ENCODE measurements at regions not wholly inside any gene's neighbourhood (a gene's known extent, or its start where the extent isn't known, plus 50 kb on each side); places are given as distances from the start of the nearest gene placed in this dataset.

- Histone ChIP-seq H3K36me3 (no peaks in the 10 kb centered on the region), H3K4me3 (no peak overlapping the region), H3K9me3 (replicated peaks in 1 of 11) (peaks cover 0 to 5% (median 0%) of the 10 kb centered on the region in 11 experiments; a peak in 4 of 22 replicates), H3K9ac (no peak overlapping the region), H4K20me1 (no peaks in the 10 kb centered on the region), H3K27me3 (no peaks in the 10 kb centered on the region), H3K4me2 (no peak overlapping the region), H3K4me1 (no peaks in the 10 kb centered on the region), H3K27ac (no peak overlapping the region)
- TF ChIP-seq Cebpa-rat (IDR thresholded peaks at IDR 0.05) = no peak
Measured at GRCh38 chr13:33467556-33467955, 182.0 kb upstream of the STARD13 start.

GRCh38 chr13:33471204-33471603 lies 185.6 kb upstream of the STARD13 start:
- Histone ChIP-seq H3K27me3 (no peaks in the 10 kb centered on the region), H3K9me3 (replicated peaks in 1 of 11) (peaks cover 0 to 22% (median under 1%) of the 10 kb centered on the region in 11 experiments; a peak in 7 of 22 replicates), H3K27ac (no peak overlapping the region), H4K20me1 (no peaks in the 10 kb centered on the region), H3K36me3 (no peaks in the 10 kb centered on the region), H3K4me1 (no peaks in the 10 kb centered on the region), H3K4me3 (no peak overlapping the region), H3K4me2 (no peak overlapping the region), H3K9ac (no peak overlapping the region)
- no peak for TF ChIP-seq Cebpa-rat (IDR thresholded peaks at IDR 0.05)

- Histone ChIP-seq H3K9ac (no peak overlapping the region), H3K36me3 (peaks cover 0 to 6% (median 0%) of the 10 kb centered on the region in 11 experiments; a peak in 2 of 22 replicates), H3K4me1 (no peaks in the 10 kb centered on the region), H4K20me1 (no peaks in the 10 kb centered on the region), H3K27me3 (no peaks in the 10 kb centered on the region), H3K9me3 (replicated peaks in 1 of 11) (peaks cover 11 to 35% (median 13%) of the 10 kb centered on the region in 11 experiments), H3K4me3 (no peak overlapping the region), H3K27ac (no peak overlapping the region), H3K4me2 (no peak overlapping the region)
- TF ChIP-seq Cebpa-rat (IDR thresholded peaks at IDR 0.05) = no peak
Measured at GRCh38 chr13:33472446-33472845, 186.9 kb upstream of the STARD13 start.

- H3K4me3 ChIP-seq = no peak overlapping the region
- peaks cover 26 to 55% (median 33%) of the 10 kb centered on the region in 11 experiments for H3K9me3 ChIP-seq (replicated peaks in 1 of 11)
- no peaks in the 10 kb centered on the region for H3K27me3 ChIP-seq
- no peak for TF ChIP-seq Cebpa-rat (IDR thresholded peaks at IDR 0.05)
- no peaks in the 10 kb centered on the region for H4K20me1 ChIP-seq
- no peak overlapping the region for H3K9ac ChIP-seq
- H3K4me1 ChIP-seq = no peaks in the 10 kb centered on the region
- no peak overlapping the region for H3K4me2 ChIP-seq
- peaks cover 0 to 6% (median 0%) of the 10 kb centered on the region in 11 experiments; a peak in 2 of 22 replicates for H3K36me3 ChIP-seq
- no peak overlapping the region for H3K27ac ChIP-seq
Measured at GRCh38 chr13:33479105-33479504, 193.6 kb upstream of the STARD13 start.

GRCh38 chr13:33480561-33480960 lies 195.0 kb upstream of the STARD13 start:
- no peaks in the 10 kb centered on the region for H4K20me1 ChIP-seq
- H3K4me2 ChIP-seq = no peak overlapping the region
- no peak overlapping the region for H3K9ac ChIP-seq
- H3K4me1 ChIP-seq = no peaks in the 10 kb centered on the region
- TF ChIP-seq Cebpa-rat (IDR thresholded peaks at IDR 0.05) = no peak
- peaks cover 0 to 6% (median 0%) of the 10 kb centered on the region in 11 experiments; a peak in 3 of 22 replicates for H3K36me3 ChIP-seq
- no peak overlapping the region for H3K4me3 ChIP-seq
- no peak overlapping the region for H3K27ac ChIP-seq
- H3K9me3 ChIP-seq (replicated peaks in 1 of 11) = peaks cover 32 to 61% (median 41%) of the 10 kb centered on the region in 11 experiments
- H3K27me3 ChIP-seq = no peaks in the 10 kb centered on the region

- H3K27ac ChIP-seq = no peak overlapping the region
- no peak overlapping the region for H3K4me3 ChIP-seq
- H3K9me3 ChIP-seq (replicated peaks in 1 of 11) = peaks cover 12 to 32% (median 18%) of the 10 kb centered on the region in 11 experiments
- peaks cover 0 to 20% (median 0%) of the 10 kb centered on the region in 10 experiments; a peak in 4 of 20 replicates for H3K4me1 ChIP-seq
- H3K9ac ChIP-seq = no peak overlapping the region
- no peaks in the 10 kb centered on the region for H3K27me3 ChIP-seq
- H4K20me1 ChIP-seq = no peaks in the 10 kb centered on the region
- H3K36me3 ChIP-seq = peaks cover 0 to 4% (median 0%) of the 10 kb centered on the region in 11 experiments; a peak in 1 of 22 replicates
- no peak overlapping the region for H3K4me2 ChIP-seq
- TF ChIP-seq Cebpa-rat (IDR thresholded peaks at IDR 0.05) = no peak
Measured at GRCh38 chr13:33483471-33483870, 197.9 kb upstream of the STARD13 start.

GRCh38 chr13:33485247-33485646 lies 199.7 kb upstream of the STARD13 start:
- no peaks in the 10 kb centered on the region for H4K20me1 ChIP-seq
- H3K9me3 ChIP-seq (replicated peaks in 1 of 11) = peaks cover 10 to 19% (median 15%) of the 10 kb centered on the region in 11 experiments
- H3K36me3 ChIP-seq = peaks cover 0 to 4% (median 0%) of the 10 kb centered on the region in 11 experiments; a peak in 1 of 22 replicates
- H3K9ac ChIP-seq = no peak overlapping the region
- TF ChIP-seq Cebpa-rat (IDR thresholded peaks at IDR 0.05) = no peak
- H3K4me2 ChIP-seq = no peak overlapping the region
- H3K27me3 ChIP-seq = no peaks in the 10 kb centered on the region
- H3K27ac ChIP-seq = no peak overlapping the region
- no peak overlapping the region for H3K4me3 ChIP-seq
- H3K4me1 ChIP-seq = peaks cover 0 to 24% (median 0%) of the 10 kb centered on the region in 10 experiments; a peak in 4 of 20 replicates

- peaks cover 10 to 25% (median 15%) of the 10 kb centered on the region in 11 experiments for H3K9me3 ChIP-seq (replicated peaks in 1 of 11)
- H3K36me3 ChIP-seq = peaks cover 0 to 4% (median 0%) of the 10 kb centered on the region in 11 experiments; a peak in 1 of 22 replicates
- TF ChIP-seq Cebpa-rat (IDR thresholded peaks at IDR 0.05) = no peak
- H3K27ac ChIP-seq = peak overlapping the region in 2 of 11 experiments; percentile 38 to 41; a peak in 2 of 22 replicates
- H3K4me3 ChIP-seq = peak overlapping the region in 1 of 10 experiments; percentile 12; a peak in 1 of 20 replicates
- H4K20me1 ChIP-seq = no peaks in the 10 kb centered on the region
- H3K4me2 ChIP-seq = peak overlapping the region in 2 of 11 experiments; percentile 63 to 71; a peak in 4 of 22 replicates
- peaks cover 0 to 30% (median 3%) of the 10 kb centered on the region in 10 experiments; a peak in 8 of 20 replicates for H3K4me1 ChIP-seq
- H3K9ac ChIP-seq = peak overlapping the region in 1 of 11 experiments; percentile 42; a peak in 1 of 22 replicates
- H3K27me3 ChIP-seq = no peaks in the 10 kb centered on the region
Measured at GRCh38 chr13:33487575-33488243, 202.2 kb upstream of the STARD13 start.

GRCh38 chr13:33489563-33489962 lies 204.0 kb upstream of the STARD13 start:
- Histone ChIP-seq H3K27ac (no peak overlapping the region), H3K4me2 (no peak overlapping the region), H3K27me3 (no peaks in the 10 kb centered on the region), H3K4me1 (peaks cover 4 to 38% (median 12%) of the 10 kb centered on the region in 10 experiments), H4K20me1 (no peaks in the 10 kb centered on the region), H3K9ac (no peak overlapping the region), H3K4me3 (no peak overlapping the region), H3K36me3 (peaks cover 0 to 2% (median 0%) of the 10 kb centered on the region in 11 experiments; a peak in 1 of 22 replicates), H3K9me3 (replicated peaks in 1 of 11) (peaks cover 1 to 26% (median 4%) of the 10 kb centered on the region in 11 experiments)
- TF ChIP-seq Cebpa-rat (IDR thresholded peaks at IDR 0.05) = no peak
